ENCODE measurements at regions not wholly inside any gene's neighbourhood (a gene's known extent, or its start where the extent isn't known, plus 50 kb on each side); places are given as distances from the start of the nearest gene placed in this dataset.

GRCh38 chr2:575030-575726 lies 102.0 kb downstream of the TMEM18 start:
- DNase-seq = no peak

GRCh38 chr2:573805-574392 lies 103.3 kb downstream of the TMEM18 start:
- DNase-seq = no peak

DNA sequence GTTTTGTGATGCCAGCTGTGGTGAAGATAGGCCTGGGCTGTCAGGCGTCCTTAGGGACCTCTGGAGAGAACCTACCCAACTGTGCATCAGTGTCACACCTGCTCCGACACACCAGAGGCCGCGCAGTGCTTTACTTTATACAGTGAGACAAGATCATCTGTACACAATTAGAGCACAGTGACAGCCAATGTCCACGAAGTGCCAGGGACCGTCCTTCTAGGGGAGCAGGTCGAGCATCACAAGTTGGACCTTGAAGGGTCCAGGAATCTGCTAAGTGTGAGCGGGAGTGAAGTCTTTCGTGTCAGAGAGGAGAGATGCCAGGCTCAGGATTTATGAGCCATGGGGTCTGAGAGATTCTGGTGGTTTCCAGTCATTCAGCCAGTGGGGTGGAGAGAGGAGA lies 104.2 kb downstream of the TMEM18 start:
- DNase-seq = no peak

GRCh38 chr2:569681-570080 lies 107.5 kb downstream of the TMEM18 start:
- DNase-seq = no peak

- no peak for DNase-seq
Measured at GRCh38 chr2:568639-569235, 108.5 kb downstream of the TMEM18 start.

- no peak for DNase-seq
Measured at GRCh38 chr2:567865-568638, 109.2 kb downstream of the TMEM18 start.

- no peak for DNase-seq
Measured at GRCh38 chr2:567496-567864, 109.7 kb downstream of the TMEM18 start.

- no peak for DNase-seq
Measured at GRCh38 chr2:566379-567313, 110.6 kb downstream of the TMEM18 start.

GRCh38 chr2:564471-565181 lies 112.6 kb downstream of the TMEM18 start:
- no peak for DNase-seq

GRCh38 chr2:563512-563911 lies 113.7 kb downstream of the TMEM18 start:
- no peak for DNase-seq

- DNase-seq = no peak
Measured at GRCh38 chr2:562391-563364, 114.5 kb downstream of the TMEM18 start.

- no peak for DNase-seq
Measured at GRCh38 chr2:558879-559278, 118.3 kb downstream of the TMEM18 start.

DNA sequence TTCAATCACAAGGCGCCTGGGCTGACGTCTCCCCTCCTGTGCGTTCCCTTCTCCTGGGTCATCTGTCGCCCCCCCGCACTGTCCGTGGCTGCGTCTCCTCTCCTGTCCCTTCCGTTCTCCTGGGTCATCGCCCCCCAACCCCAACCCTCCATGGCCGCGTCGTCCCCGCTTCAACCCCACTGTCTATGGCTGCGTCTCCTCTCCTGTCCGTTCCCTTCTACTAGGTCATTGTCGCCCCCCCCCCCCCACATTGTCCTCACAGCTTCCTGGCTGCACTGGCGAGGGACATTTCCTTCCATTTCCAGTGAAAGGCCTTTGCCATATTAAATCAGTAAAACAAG lies 118.9 kb downstream of the TMEM18 start:
- DNase-seq = no peak

DNA sequence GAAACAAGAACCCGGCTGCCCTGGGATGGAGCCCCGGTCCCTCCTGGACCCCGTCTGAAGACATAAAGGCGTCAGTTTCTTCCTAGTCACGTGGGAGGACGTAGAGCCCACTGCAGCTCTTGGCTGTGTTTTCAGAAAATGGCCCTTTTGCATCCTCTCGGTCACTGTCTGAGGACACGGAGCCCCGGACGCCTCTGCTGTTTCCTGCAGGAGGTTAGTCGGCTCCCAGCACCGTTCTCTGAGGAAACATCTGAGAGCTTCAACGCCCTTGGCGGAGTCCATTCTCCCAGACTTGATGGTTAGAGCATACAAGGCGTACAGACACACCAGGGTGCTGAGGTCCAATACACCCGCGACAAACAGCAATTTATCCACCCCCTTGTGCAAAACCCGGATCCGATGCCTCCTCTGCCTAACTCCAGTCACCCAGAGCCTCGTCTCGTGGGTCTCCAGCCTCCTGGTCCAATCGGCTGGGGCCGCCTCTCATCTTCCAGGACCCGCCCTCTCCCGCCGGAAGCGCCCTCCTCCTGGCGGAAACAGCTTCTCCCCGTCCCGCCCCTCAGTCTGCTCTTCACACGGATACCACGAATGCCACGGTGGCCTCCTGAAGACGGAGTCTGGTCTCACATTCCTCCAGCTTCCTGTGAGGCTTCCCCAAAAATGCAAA lies 119.4 kb downstream of the TMEM18 start:
- DNase-seq = no peak

DNA sequence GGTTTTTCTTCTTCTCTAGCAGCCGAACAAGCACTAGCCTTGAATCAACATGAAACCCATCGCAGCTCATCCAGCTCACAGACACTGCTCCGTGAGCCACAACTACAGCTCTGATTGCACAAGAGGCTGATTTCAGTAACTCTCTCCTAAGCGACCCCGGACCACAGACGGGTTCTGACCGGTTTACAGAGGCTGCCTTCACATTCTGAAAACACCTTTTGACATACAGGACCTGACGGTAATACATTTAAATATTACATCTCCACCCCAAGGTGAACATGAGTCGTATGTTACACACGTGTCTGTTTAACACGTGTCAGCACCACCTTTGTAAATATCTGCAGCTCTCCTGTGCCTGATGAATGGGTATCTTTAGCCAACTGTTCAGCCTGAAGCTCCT lies 120.7 kb downstream of the TMEM18 start:
- no peak for DNase-seq

DNA sequence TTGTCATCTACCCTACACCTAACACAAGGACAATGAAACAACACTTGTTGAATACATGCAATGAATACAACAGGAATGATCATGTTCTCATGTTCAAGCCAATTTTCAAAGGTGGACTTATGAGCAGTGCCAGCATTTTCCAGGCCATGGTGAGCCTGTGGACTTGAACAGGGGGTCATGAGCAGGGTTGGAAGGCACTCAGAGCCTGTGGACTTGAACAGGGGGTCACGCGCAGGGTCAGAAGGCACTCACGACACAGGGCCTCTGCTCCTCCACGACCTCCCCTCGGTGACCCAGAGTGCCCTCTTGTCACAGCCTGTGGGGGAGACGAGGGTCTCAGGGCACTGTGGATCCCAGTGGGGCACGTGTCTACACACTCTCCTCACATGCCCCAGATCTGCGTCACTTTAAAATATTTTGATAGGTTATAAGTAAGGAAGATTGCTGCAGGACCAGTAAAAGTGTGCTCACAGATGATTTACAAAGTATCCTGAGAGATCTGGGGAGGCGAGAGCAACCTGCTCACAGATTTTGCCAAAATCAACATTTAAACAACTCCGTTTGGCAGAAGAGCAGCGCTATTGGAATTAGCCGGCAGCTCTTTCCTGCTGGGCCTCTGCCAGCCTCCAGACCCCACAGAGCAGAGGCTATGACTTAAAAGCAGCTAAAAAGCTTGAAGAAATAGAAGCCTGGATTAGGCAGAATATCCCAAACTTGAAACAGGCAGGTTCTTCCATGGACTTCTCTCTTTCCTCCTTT lies 121.9 kb downstream of the TMEM18 start:
- DNase-seq = no peak

DNA sequence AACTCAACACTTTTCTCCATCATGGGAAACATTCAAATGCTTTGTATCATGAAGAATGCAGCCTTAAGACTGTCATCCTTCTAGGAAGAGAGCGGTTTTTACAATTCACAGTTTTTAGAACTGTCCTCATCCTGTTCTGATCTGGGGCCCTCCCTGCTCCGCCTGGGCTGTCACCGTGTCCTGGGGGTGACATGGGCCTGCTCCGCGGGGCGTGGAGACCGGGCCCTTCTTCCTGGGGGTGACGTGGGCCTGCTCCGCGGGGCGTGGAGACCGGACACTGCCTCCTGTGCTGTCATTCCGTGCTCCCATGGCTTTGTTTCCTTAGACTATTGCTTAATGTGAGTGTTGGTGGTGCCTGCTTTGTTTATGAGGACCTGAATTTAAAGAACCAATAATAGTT lies 122.8 kb downstream of the TMEM18 start:
- no peak for DNase-seq

DNA sequence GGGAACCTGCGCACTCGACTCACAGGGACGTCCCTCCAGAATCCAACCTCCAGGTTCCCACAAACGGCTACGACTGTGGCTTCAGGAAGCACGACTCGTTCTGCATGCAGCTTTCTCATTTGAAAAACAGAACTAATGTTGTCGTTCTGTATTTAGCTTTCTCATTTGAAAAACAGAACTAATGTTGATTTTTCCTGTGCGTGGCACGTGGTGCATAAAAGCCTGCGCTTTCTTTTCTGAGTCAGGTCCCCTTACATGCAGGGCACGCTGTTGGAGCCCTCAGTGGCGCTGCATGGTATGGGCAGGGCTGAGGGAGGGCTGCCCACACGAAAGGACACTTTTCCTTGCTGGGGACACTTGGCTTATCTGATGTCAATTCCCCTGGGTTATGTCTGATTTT lies 124.3 kb downstream of the TMEM18 start:
- DNase-seq = no peak

DNA sequence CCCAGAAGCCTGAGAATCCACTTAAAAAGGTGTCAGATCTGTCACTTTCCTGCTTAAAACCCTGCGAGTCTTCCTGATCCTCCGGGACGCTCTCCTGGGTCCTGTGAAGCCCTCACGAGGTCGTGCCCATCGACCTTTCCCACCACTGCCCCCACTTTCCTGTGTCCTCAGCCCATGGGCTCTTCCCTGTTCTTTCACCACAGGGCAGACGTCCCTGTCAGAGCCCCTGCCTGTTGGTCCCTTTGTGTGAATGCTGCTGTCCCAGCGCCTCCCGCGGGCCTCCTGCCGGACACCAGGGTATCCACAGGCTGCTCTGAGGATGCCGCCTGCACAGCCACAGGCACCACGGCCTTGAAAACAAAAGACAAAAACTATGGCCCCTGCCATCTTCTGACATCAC lies 125.6 kb downstream of the TMEM18 start:
- no peak for DNase-seq

All from CD4-positive, alpha-beta T cell treated with Interleukin-21 for 1 hour (primary cell).